RPMI8226 (cell line): ENCODE measurements at regions not wholly inside any gene's neighbourhood (a gene's known extent, or its start where the extent isn't known, plus 50 kb on each side); places are given as distances from the start of the nearest gene placed in this dataset.
"Not testable (repeated sequence)": the region's sequence is repeated elsewhere in the genome, so short reads cannot be mapped to it uniquely, and the experiment has no call there.

ENCODE experiments used
- DNase-seq: peaks from one replicate; pipeline ENCODE4 v3.0.0-alpha.2; 2015

GRCh38 chr13:90443268-90443667, 904.2 kb upstream of the MIR17HG start:
- no peak for DNase-seq

- no peak for DNase-seq
Measured at GRCh38 chr13:90444232-90444631, 903.3 kb upstream of the MIR17HG start.

GRCh38 chr13:90445179-90445578, 902.3 kb upstream of the MIR17HG start:
- DNase-seq = no peak

- DNase-seq = no peak
Measured at GRCh38 chr13:90447034-90447733, 900.3 kb upstream of the MIR17HG start.

GRCh38 chr13:90447734-90448101, 899.8 kb upstream of the MIR17HG start:
- no peak for DNase-seq

GRCh38 chr13:90448466-90449037, 898.9 kb upstream of the MIR17HG start:
- no peak for DNase-seq

- DNase-seq = no peak
Measured at GRCh38 chr13:90453342-90453741, 894.1 kb upstream of the MIR17HG start.

- DNase-seq = no peak
Measured at GRCh38 chr13:90454002-90454636, 893.4 kb upstream of the MIR17HG start.

- DNase-seq = no peak
Measured at GRCh38 chr13:90455067-90455466, 892.4 kb upstream of the MIR17HG start.

DNA sequence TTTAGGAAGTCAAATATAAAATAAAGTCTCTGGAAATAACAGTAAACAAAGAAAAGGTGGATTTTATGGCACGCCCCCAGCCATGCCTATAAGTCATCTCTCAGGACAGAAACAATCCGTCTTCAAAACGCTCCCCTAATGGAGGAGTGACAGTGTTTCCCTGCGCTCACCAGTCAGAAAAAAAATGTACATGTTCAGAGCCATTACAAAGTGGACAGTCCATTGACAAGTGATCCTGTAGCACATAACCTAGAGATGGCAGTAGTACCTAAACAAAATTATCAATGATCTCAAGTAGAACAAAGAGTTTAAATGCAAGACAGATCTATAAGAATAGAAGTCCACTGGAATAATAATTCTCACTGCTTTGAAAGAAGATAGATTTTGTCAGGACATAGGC, 891.7 kb upstream of the MIR17HG start:
- DNase-seq = no peak

- DNase-seq = no peak
Measured at GRCh38 chr13:90461398-90461797, 886.1 kb upstream of the MIR17HG start.

GRCh38 chr13:90477216-90477615, 870.3 kb upstream of the MIR17HG start:
- DNase-seq = no peak

DNA sequence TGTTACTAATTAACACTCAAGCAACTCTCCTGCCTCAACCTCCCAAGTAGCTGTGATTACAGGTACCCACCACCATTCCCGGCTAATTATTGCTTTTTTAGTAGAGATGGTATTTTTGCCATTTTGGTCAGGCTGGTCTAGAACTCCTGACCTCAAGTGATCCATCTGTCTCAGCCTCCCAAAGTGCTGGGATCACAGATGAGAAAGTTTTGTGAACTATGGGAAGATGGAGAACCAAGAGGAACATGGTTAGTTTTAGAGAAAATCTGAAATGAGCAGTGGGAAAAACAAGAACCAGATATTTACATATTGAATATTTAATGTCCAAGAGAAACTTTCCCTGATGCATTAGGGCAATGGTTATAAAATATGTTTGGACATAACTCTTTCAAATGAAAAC, 863.6 kb upstream of the MIR17HG start:
- DNase-seq = no peak

- DNase-seq = no peak
Measured at GRCh38 chr13:90485436-90485835, 862.1 kb upstream of the MIR17HG start.

DNA sequence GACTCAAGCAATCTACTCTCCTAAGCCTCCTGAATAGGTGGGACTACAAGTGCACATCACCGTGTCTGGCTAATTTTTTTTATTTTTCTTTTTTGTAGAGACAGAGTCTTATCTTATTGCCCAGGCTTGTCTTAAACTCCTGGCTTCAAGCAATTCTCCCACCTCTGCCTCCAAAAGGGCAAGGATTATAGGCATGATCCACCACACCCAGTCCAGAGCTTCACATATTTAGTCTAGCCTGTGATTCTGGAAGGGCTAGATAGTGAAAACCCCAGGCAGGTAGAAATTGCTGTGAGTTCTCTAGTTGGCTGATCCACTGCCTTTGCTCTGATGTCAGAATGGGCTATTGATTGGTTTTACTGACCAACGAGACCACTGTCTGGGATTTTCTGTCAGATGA, 854.6 kb upstream of the MIR17HG start:
- no peak for DNase-seq

DNA sequence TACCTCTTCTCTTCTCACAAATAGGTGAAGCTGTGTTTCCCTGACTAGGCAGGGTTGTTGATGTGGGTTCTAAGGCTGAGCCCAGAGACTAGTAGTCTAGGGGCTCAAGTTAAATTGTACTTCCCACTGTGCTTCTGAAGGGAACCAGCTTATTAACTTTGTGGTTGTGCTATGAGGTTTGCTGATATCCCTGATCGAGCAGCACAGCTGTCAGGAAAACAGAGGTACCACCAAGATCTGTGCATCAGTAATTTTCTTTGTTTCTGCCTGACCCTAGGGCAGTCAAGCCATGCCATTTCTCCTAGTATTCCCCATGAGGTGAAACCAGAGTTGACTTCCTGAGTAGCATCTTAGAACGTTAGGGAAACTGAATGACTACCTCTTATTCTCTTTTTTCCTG, 853.8 kb upstream of the MIR17HG start:
- no peak for DNase-seq

DNA sequence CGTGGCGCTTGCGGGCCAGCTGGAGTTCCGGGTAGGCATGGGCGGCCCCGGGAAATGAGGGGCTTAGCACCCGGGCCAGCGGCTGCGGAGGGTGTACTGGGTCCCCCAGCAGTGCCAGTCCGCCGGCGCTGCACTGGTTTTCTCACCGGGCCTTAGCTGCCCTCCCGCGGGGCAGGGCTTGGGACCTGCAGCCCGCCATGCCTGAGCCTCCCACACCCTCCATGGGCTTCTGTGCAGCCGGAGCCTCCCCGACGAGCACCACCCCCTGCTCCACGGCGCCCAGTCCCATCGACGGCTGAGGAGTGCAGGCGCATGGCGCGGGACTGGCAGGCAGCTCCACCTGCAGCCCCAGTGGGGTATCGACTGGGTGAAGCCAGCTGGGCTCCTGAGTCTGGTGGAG, 852.6 kb upstream of the MIR17HG start:
- DNase-seq = not testable (repeated sequence)

- no peak for DNase-seq
Measured at GRCh38 chr13:90498096-90498495, 849.4 kb upstream of the MIR17HG start.

GRCh38 chr13:90498816-90499215, 848.7 kb upstream of the MIR17HG start:
- no peak for DNase-seq

GRCh38 chr13:90500569-90500968, 846.9 kb upstream of the MIR17HG start:
- no peak for DNase-seq

DNA sequence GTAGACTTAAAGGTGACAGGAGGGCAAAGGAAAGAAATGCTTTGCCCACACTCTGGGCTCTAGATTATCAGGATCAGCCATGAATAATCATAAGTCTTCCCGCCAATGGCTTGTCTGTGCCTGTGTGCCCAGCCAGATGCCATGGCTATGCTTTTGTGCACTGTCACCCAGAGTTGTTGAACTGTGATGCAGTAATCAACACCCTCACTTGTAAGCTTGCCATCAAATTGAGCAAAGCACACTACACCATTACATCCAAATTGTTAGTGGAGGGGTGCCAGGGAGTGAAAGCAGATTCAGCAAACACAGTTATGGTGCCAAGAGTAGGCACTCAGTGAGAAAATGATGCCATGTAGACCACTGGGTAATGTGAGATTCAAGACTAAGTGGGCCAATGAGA, 845.3 kb upstream of the MIR17HG start:
- no peak for DNase-seq

GRCh38 chr13:90502762-90503161, 844.7 kb upstream of the MIR17HG start:
- no peak for DNase-seq

DNA sequence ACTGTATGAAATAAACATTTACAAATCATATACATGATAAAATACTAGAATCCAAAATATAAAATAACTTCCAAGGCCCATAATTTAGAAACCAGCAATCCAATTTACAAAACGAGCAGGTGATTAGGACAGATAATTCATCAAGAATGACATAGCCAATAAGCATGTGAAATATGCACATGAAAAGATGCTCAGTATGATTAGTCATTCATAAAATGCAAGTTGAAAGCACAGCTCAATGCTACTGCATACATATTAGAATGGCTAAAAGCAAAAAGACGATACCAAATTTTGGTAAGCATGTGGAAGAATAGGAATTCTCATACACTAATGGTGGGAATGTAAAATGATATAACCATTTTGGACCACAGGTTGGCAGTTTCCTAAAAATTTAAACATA, 837.2 kb upstream of the MIR17HG start:
- no peak for DNase-seq

DNA sequence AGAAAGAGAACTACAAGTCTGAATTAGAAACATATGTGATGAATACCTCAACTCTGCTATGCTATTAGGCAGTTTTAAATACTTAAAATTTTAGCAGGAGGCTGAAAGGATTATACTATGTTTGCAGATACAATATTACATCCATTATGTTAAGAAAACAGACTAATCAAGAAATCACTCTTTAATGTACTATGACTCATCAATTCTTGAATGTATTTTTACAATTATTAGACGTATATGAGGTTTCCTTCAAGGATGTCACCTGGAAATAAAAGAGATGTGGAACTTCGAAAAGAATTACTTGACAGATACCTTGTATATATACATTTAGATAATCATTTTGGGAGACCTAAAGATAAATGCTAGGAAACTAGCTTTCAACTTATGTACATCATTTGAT, 835.6 kb upstream of the MIR17HG start:
- no peak for DNase-seq

GRCh38 chr13:90514712-90515111, 832.8 kb upstream of the MIR17HG start:
- not testable (repeated sequence) for DNase-seq
